ENCODE measurements at regions not wholly inside any gene's neighbourhood (a gene's known extent, or its start where the extent isn't known, plus 50 kb on each side); places are given as distances from the start of the nearest gene placed in this dataset.

- TF ChIP-seq CTCF (IDR thresholded peaks at IDR 0.05; ENCODE audit: low read length) (no peak), EZH2 (IDR thresholded peaks at IDR 0.05; ENCODE audit: borderline replicate concordance, low read length) (no peak)
- Histone ChIP-seq H2AFZ (ENCODE audit: low read length) (no peak overlapping the region), H3K4me1 (ENCODE audit: insufficient read depth, low read length, severe bottlenecking) (no peaks in the 10 kb centered on the region), H3K4me2 (ENCODE audit: low read length) (no peak overlapping the region), H3K4me3 (ENCODE audit: low read depth, low read length, poor library complexity, severe bottlenecking) (no peak overlapping the region), H3K36me3 (ENCODE audit: insufficient read depth, low read length) (no peaks in the 10 kb centered on the region), H3K9ac (ENCODE audit: low read length) (no peak overlapping the region), H4K20me1 (ENCODE audit: insufficient read depth, low read length) (no peaks in the 10 kb centered on the region), H3K27me3 (ENCODE audit: insufficient read depth, low read length) (no peaks in the 10 kb centered on the region), H3K79me2 (ENCODE audit: insufficient read depth, low read length) (no peaks in the 10 kb centered on the region), H3K9me3 (ENCODE audit: low read length) (no peaks in the 10 kb centered on the region), H3K27ac (ENCODE audit: low read depth, low read length, poor library complexity, severe bottlenecking) (no peak overlapping the region), H3F3A (ENCODE audit: insufficient read depth, low read length) (no peaks in the 10 kb centered on the region), H3K9me2 (ENCODE audit: low read depth, low read length) (no peaks in the 10 kb centered on the region)
These were observed 365.9 kb downstream of the CXXC4 start for GRCh38 chr4:104128850-104129213.

GRCh38 chr4:104128031-104128849 lies 366.5 kb downstream of the CXXC4 start:
- Histone ChIP-seq H3K27ac (ENCODE audit: low read depth, low read length, poor library complexity, severe bottlenecking) (no peak overlapping the region), H3K9me3 (ENCODE audit: low read length) (no peaks in the 10 kb centered on the region), H3K79me2 (ENCODE audit: insufficient read depth, low read length) (no peaks in the 10 kb centered on the region), H3K27me3 (ENCODE audit: insufficient read depth, low read length) (no peaks in the 10 kb centered on the region), H3F3A (ENCODE audit: insufficient read depth, low read length) (no peaks in the 10 kb centered on the region), H3K36me3 (ENCODE audit: insufficient read depth, low read length) (no peaks in the 10 kb centered on the region), H3K9ac (ENCODE audit: low read length) (no peak overlapping the region), H4K20me1 (ENCODE audit: insufficient read depth, low read length) (no peaks in the 10 kb centered on the region), H2AFZ (ENCODE audit: low read length) (no peak overlapping the region), H3K4me1 (ENCODE audit: insufficient read depth, low read length, severe bottlenecking) (no peaks in the 10 kb centered on the region), H3K4me2 (ENCODE audit: low read length) (no peak overlapping the region), H3K4me3 (ENCODE audit: low read depth, low read length, poor library complexity, severe bottlenecking) (no peak overlapping the region), H3K9me2 (ENCODE audit: low read depth, low read length) (no peaks in the 10 kb centered on the region)
- TF ChIP-seq CTCF (IDR thresholded peaks at IDR 0.05; ENCODE audit: low read length) (no peak), EZH2 (IDR thresholded peaks at IDR 0.05; ENCODE audit: borderline replicate concordance, low read length) (no peak)

- Histone ChIP-seq H3K36me3 (ENCODE audit: insufficient read depth, low read length) (no peaks in the 10 kb centered on the region), H2AFZ (ENCODE audit: low read length) (no peak overlapping the region), H4K20me1 (ENCODE audit: insufficient read depth, low read length) (no peaks in the 10 kb centered on the region), H3K9me3 (ENCODE audit: low read length) (no peaks in the 10 kb centered on the region), H3K4me2 (ENCODE audit: low read length) (no peak overlapping the region), H3F3A (ENCODE audit: insufficient read depth, low read length) (no peaks in the 10 kb centered on the region), H3K27me3 (ENCODE audit: insufficient read depth, low read length) (no peaks in the 10 kb centered on the region), H3K4me3 (ENCODE audit: low read depth, low read length, poor library complexity, severe bottlenecking) (no peak overlapping the region), H3K9ac (ENCODE audit: low read length) (no peak overlapping the region), H3K27ac (ENCODE audit: low read depth, low read length, poor library complexity, severe bottlenecking) (no peak overlapping the region), H3K4me1 (ENCODE audit: insufficient read depth, low read length, severe bottlenecking) (no peaks in the 10 kb centered on the region), H3K79me2 (ENCODE audit: insufficient read depth, low read length) (no peaks in the 10 kb centered on the region), H3K9me2 (ENCODE audit: low read depth, low read length) (no peaks in the 10 kb centered on the region)
- TF ChIP-seq EZH2 (IDR thresholded peaks at IDR 0.05; ENCODE audit: borderline replicate concordance, low read length): no peak
- no peak for TF ChIP-seq CTCF (IDR thresholded peaks at IDR 0.05; ENCODE audit: low read length)
These were observed 371.7 kb downstream of the CXXC4 start for GRCh38 chr4:104123021-104123420.

All from OCI-LY1 (cell line).